Ascending aorta (tissue), 2 donors: ENCODE measurements at regions not wholly inside any gene's neighbourhood (a gene's known extent, or its start where the extent isn't known, plus 50 kb on each side); places are given as distances from the start of the nearest gene placed in this dataset.

ENCODE experiments used
- DNase-seq, 2 donors: peaks; one replicate each; pipeline ENCODE4 v3.0.0-alpha.2; 2019; ENCODE audit warnings: low spot score in 2 of 2
- H3K27ac ChIP-seq, 2 donors: fragments of 200-600 bp; sonication (generic); one replicate each; pipeline ENCODE4 v1.5.1; 2016 to 2017; ENCODE audit warnings: mild to moderate bottlenecking in 1 of 2
- H3K27me3 ChIP-seq: fragments of 200-600 bp; sonication (generic); one replicate; pipeline ENCODE4 v1.5.1; 2017
- H3K36me3 ChIP-seq, 2 donors: fragments of 200-600 bp; sonication (generic); one replicate each; pipeline ENCODE4 v1.5.1; 2016
- H3K4me1 ChIP-seq, 2 donors: fragments of 200-600 bp; sonication (generic); one replicate each; pipeline ENCODE4 v1.5.1; 2016 to 2017; ENCODE audit warnings: mild to moderate bottlenecking in 1 of 2
- H3K4me3 ChIP-seq, 2 donors: fragments of 200-600 bp; sonication (generic); one replicate each; pipeline ENCODE4 v1.5.1; 2016 to 2017; ENCODE audit warnings: mild to moderate bottlenecking in 1 of 2
- H3K9me3 ChIP-seq, 2 donors: fragments of 200-600 bp; sonication (generic); one replicate each; pipeline ENCODE4 v1.5.1; 2016
- intact Hi-C: fragments of 100-400 bp; cut with DNase I; formaldehyde crosslinking; loops from one replicate; pipeline ENCODE4 v1.15.1; 2023
- TF ChIP-seq, protein P1 (sequence below), 3 experiments: fragments of 200-600 bp in 2 of 3; fragments of 450-650 bp in 1 of 3; sonication (generic) in 2 of 3; IDR thresholded peaks; one replicate each; pipeline ENCODE4 v1.5.1; 2016 to 2019; ENCODE audit warnings: antibody characterized with exemption in 3 of 3, mild to moderate bottlenecking in 1 of 3, moderate library complexity in 1 of 3

GRCh38 chr9:12065050-12065449, 628.1 kb upstream of the TYRP1 start:
- Histone ChIP-seq H3K4me1 (no peaks in the 10 kb centered on the region), H3K4me3 (no peak overlapping the region), H3K9me3 (no peaks in the 10 kb centered on the region), H3K36me3 (no peaks in the 10 kb centered on the region), H3K27me3 (no peaks in the 10 kb centered on the region), H3K27ac (no peak overlapping the region)
- DNase-seq: no peak
- intact Hi-C loops: no loop called here
- TF ChIP-seq, protein P1, sequence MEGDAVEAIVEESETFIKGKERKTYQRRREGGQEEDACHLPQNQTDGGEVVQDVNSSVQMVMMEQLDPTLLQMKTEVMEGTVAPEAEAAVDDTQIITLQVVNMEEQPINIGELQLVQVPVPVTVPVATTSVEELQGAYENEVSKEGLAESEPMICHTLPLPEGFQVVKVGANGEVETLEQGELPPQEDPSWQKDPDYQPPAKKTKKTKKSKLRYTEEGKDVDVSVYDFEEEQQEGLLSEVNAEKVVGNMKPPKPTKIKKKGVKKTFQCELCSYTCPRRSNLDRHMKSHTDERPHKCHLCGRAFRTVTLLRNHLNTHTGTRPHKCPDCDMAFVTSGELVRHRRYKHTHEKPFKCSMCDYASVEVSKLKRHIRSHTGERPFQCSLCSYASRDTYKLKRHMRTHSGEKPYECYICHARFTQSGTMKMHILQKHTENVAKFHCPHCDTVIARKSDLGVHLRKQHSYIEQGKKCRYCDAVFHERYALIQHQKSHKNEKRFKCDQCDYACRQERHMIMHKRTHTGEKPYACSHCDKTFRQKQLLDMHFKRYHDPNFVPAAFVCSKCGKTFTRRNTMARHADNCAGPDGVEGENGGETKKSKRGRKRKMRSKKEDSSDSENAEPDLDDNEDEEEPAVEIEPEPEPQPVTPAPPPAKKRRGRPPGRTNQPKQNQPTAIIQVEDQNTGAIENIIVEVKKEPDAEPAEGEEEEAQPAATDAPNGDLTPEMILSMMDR (IDR thresholded peaks at IDR 0.05): no peak

DNA sequence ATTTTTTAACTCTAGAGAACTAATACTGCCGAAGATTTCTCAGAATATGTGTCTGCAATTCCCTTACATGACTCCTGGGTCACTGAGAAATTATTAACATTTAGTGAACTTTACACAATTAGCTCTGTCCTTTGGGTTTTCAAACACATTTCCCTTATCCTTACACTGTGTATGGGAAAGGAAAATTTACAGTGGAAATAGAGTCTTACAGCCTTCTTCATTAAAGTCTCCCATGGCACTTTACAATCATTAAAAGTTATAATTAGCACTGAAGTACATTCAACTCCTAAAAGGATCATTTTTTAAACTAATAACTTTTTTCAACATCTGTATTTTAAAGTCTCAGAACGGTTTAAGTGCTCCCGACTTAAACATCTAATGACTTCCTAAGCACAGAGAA, 627.5 kb upstream of the TYRP1 start:
- Histone ChIP-seq H3K27me3 (no peaks in the 10 kb centered on the region), H3K36me3 (no peaks in the 10 kb centered on the region), H3K9me3 (no peaks in the 10 kb centered on the region), H3K4me3 (no peak overlapping the region), H3K27ac (no peak overlapping the region), H3K4me1 (no peaks in the 10 kb centered on the region)
- TF ChIP-seq, protein P1 (IDR thresholded peaks at IDR 0.05): no peak
- intact Hi-C loops: no loop called here
- DNase-seq: no peak

DNA sequence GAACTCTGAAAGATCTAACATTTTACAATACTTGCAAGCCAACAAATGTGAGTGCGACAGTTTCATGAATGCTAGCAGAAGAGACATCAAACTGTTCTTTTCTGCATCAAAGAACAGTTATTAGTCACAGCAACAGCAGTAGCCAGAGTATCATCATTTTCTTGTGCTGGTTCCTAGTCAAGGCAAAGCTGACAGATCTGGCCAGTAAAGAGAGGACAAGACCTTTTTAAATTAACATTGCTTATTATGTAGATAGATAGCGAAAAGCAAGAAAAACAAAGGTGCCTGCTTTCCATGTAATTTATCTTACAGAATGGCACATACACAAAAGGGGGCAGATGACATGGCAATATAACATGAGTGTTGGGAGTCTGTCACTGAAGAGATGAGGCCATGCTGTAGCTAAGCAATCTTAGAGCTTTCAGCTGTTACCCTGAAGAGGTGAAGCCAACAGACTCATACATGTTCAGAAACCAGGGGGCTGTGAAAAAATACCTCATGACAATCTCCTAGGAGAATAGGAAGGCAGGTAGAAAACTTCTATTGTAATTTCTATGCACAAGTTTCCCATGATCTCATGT, 626.6 kb upstream of the TYRP1 start:
- Histone ChIP-seq H3K36me3 (no peaks in the 10 kb centered on the region), H3K9me3 (no peaks in the 10 kb centered on the region), H3K27me3 (no peaks in the 10 kb centered on the region), H3K4me3 (no peak overlapping the region), H3K4me1 (no peaks in the 10 kb centered on the region), H3K27ac (no peak overlapping the region)
- intact Hi-C loops: no loop called here
- DNase-seq: no peak
- TF ChIP-seq, protein P1 (IDR thresholded peaks at IDR 0.05): no peak

GRCh38 chr9:12069366-12069765, 623.8 kb upstream of the TYRP1 start:
- H3K36me3 ChIP-seq: no peaks in the 10 kb centered on the region
- intact Hi-C loops: no loop called here
- H3K27ac ChIP-seq: no peak overlapping the region
- DNase-seq: no peak
- no peak overlapping the region for H3K4me3 ChIP-seq
- no peaks in the 10 kb centered on the region for H3K27me3 ChIP-seq
- TF ChIP-seq, protein P1 (IDR thresholded peaks at IDR 0.05): no peak
- no peaks in the 10 kb centered on the region for H3K9me3 ChIP-seq
- H3K4me1 ChIP-seq: no peaks in the 10 kb centered on the region

GRCh38 chr9:12085399-12085798, 607.8 kb upstream of the TYRP1 start:
- Histone ChIP-seq H3K4me3 (no peak overlapping the region), H3K27me3 (no peaks in the 10 kb centered on the region), H3K27ac (no peak overlapping the region), H3K9me3 (no peaks in the 10 kb centered on the region), H3K4me1 (no peaks in the 10 kb centered on the region), H3K36me3 (no peaks in the 10 kb centered on the region)
- intact Hi-C loops: no loop called here
- TF ChIP-seq, protein P1 (IDR thresholded peaks at IDR 0.05): no peak
- DNase-seq: no peak
